ENCODE measurements at regions not wholly inside any gene's neighbourhood (a gene's known extent, or its start where the extent isn't known, plus 50 kb on each side); places are given as distances from the start of the nearest gene placed in this dataset.

DNA sequence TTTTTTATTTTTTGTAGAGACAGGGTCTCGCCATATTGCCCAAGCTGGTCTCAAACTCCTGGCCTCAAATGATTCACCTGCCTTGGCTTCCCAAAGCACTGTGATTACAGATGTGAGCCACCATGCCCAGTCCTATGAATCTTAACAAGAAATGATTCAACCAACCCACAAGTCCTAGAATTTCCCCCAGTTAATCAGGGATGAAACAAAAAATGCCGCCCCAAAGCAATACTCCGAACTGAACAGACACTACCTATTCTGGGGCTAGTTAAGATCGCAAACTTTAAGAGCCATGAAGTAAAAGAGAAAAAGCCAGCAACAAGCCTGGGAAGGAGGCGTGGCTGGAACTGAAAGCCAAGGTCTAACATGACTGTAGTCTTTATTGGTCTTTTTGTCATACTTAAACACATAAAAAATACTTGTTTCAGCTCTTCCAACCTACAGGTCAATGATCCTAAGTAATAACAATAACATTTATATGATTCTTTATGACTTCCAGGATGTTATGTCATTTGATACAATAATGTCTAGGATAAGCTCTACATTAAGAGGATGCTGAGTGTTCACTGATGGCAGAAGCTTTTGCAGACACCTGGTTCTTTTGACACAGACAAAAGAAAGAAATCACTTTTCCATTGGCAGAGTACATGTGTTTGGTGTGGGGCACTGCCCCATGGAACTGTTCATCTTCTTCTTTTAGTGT lies 361.1 kb upstream of the TLE4 start:
- TF ChIP-seq, protein P1, sequence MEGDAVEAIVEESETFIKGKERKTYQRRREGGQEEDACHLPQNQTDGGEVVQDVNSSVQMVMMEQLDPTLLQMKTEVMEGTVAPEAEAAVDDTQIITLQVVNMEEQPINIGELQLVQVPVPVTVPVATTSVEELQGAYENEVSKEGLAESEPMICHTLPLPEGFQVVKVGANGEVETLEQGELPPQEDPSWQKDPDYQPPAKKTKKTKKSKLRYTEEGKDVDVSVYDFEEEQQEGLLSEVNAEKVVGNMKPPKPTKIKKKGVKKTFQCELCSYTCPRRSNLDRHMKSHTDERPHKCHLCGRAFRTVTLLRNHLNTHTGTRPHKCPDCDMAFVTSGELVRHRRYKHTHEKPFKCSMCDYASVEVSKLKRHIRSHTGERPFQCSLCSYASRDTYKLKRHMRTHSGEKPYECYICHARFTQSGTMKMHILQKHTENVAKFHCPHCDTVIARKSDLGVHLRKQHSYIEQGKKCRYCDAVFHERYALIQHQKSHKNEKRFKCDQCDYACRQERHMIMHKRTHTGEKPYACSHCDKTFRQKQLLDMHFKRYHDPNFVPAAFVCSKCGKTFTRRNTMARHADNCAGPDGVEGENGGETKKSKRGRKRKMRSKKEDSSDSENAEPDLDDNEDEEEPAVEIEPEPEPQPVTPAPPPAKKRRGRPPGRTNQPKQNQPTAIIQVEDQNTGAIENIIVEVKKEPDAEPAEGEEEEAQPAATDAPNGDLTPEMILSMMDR (conservative IDR thresholded peaks at IDR 0.05; ENCODE audit: low read length) = no peak
- no peak for TF ChIP-seq EZH2phosphoT487 (IDR thresholded peaks at IDR 0.05; ENCODE audit: borderline replicate concordance)
